Neural progenitor cell (in vitro differentiated cells): ENCODE measurements at regions not wholly inside any gene's neighbourhood (a gene's known extent, or its start where the extent isn't known, plus 50 kb on each side); places are given as distances from the start of the nearest gene placed in this dataset.

Experiments
- DNase-seq: peaks from one replicate; pipeline ENCODE4 v3.0.0-alpha.2; 2016; ENCODE audit warnings: low spot score
- H2AFZ ChIP-seq: fragments of 200-600 bp; sonication (generic); replicated peaks from 2 replicates; pipeline ENCODE4 v1.6.1; 2016; ENCODE audit warnings: antibody characterized with exemption
- H3F3A ChIP-seq: fragments of 200-600 bp; sonication (generic); 2 replicates; pipeline ENCODE4 v1.6.1; 2016; ENCODE audit warnings: antibody characterized with exemption, low read depth
- H3K27ac ChIP-seq: fragments of 200-600 bp; sonication (generic); 2 replicates; pipeline ENCODE4 v1.5.1; 2016; ENCODE audit warnings: mild to moderate bottlenecking
- H3K27me3 ChIP-seq: fragments of 200-600 bp; sonication (generic); 2 replicates; pipeline ENCODE4 v1.6.1; 2016; ENCODE audit warnings: mild to moderate bottlenecking, moderate library complexity
- H3K36me3 ChIP-seq: fragments of 200-600 bp; sonication (generic); 2 replicates; pipeline ENCODE4 v1.5.1; 2016
- H3K4me1 ChIP-seq: fragments of 200-600 bp; sonication (generic); 2 replicates; pipeline ENCODE4 v1.6.1; 2016; ENCODE audit warnings: mixed run types
- H3K4me2 ChIP-seq: fragments of 200-600 bp; sonication (generic); 2 replicates; pipeline ENCODE4 v1.6.1; 2016
- H3K4me3 ChIP-seq: fragments of 200-600 bp; sonication (generic); 2 replicates; pipeline ENCODE4 v1.5.1; 2016
- H3K79me2 ChIP-seq: fragments of 200-600 bp; sonication (generic); 2 replicates; pipeline ENCODE4 v1.6.1; 2016; ENCODE audit warnings: low read depth
- H3K9ac ChIP-seq: fragments of 200-600 bp; sonication (generic); 2 replicates; pipeline ENCODE4 v1.6.1; 2016
- H3K9me3 ChIP-seq: fragments of 200-600 bp; sonication (generic); 2 replicates; pipeline ENCODE4 v1.5.1; 2016; ENCODE audit warnings: low read depth
- H4K20me1 ChIP-seq: fragments of 200-600 bp; sonication (generic); 2 replicates; pipeline ENCODE4 v1.6.1; 2016; ENCODE audit warnings: low read depth
- H3K27ac Mint-ChIP-seq: 3 replicates; pipeline ENCODE4 v1.8.0; 2021; ENCODE audit warnings: mixed read lengths
- H3K27me3 Mint-ChIP-seq: 2 replicates; pipeline ENCODE4 v1.8.0; 2022; ENCODE audit warnings: low read depth, mild to moderate bottlenecking, inconsistent platforms, moderate library complexity, mixed read lengths; ENCODE audit not compliant: insufficient read depth
- H3K36me3 Mint-ChIP-seq: 3 replicates; pipeline ENCODE4 v1.8.0; 2021; ENCODE audit warnings: mixed read lengths
- H3K4me1 Mint-ChIP-seq: 3 replicates; pipeline ENCODE4 v1.8.0; 2021; ENCODE audit warnings: mixed read lengths
- H3K4me3 Mint-ChIP-seq: 3 replicates; pipeline ENCODE4 v1.8.0; 2021; ENCODE audit warnings: mild to moderate bottlenecking, moderate library complexity, mixed read lengths
- H3K9me3 Mint-ChIP-seq: 3 replicates; pipeline ENCODE4 v1.8.0; 2020; ENCODE audit warnings: mixed read lengths
- EZH2 ChIP-seq: fragments of 200-600 bp; sonication (generic); IDR thresholded peaks from 2 replicates; pipeline ENCODE4 v1.6.1; 2017; ENCODE audit warnings: antibody characterized with exemption, mild to moderate bottlenecking, moderate library complexity
- EZH2phosphoT487 ChIP-seq: fragments of 200-600 bp; sonication (generic); IDR thresholded peaks from 2 replicates; pipeline ENCODE4 v1.6.1; 2017; ENCODE audit warnings: antibody characterized with exemption
- TF ChIP-seq, protein P1 (sequence below): fragments of 200-600 bp; sonication (generic); IDR thresholded peaks from 2 replicates; pipeline ENCODE4 v1.5.1; 2017; ENCODE audit warnings: antibody characterized with exemption, mild to moderate bottlenecking

DNA sequence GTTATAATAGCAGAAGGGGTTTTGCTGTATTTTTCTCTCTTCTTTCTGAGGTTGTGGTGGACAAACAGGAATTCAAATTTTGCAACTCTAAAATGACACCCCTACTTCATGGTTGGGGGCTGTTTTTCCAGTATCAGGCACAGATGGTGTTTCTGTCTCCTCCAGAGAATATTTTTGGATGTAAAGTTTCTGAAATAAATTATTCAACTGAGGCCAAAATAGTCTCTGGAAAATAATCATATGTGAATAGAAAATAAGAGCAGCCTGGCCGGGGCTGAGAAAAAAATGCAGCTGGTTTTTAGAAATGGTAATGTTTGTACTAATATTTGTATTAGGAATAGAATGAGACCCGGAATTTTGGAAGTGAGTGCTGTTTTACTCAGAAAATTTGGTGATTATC, 121.3 kb upstream of the ADAMTS9 start:
- no peaks in the 10 kb centered on the region for H3K36me3 Mint-ChIP-seq
- H3K36me3 ChIP-seq: no peaks in the 10 kb centered on the region
- H3K9me3 ChIP-seq: no peaks in the 10 kb centered on the region
- no peaks in the 10 kb centered on the region for H3K9me3 Mint-ChIP-seq
- no peak overlapping the region for H3K9ac ChIP-seq
- DNase-seq: no peak
- H3K4me2 ChIP-seq: no peak overlapping the region
- H3K27me3 ChIP-seq: no peaks in the 10 kb centered on the region
- peaks cover 7% of the 10 kb centered on the region for H3K4me1 Mint-ChIP-seq
- no peaks in the 10 kb centered on the region for H3F3A ChIP-seq
- H3K27ac Mint-ChIP-seq: no peak overlapping the region
- no peaks in the 10 kb centered on the region for H4K20me1 ChIP-seq
- no peak overlapping the region for H3K4me3 ChIP-seq
- H3K27me3 Mint-ChIP-seq: peaks cover 2% of the 10 kb centered on the region
- H3K4me3 Mint-ChIP-seq: no peak overlapping the region
- no peak overlapping the region for H2AFZ ChIP-seq
- peaks cover under 1% of the 10 kb centered on the region for H3K4me1 ChIP-seq
- no peaks in the 10 kb centered on the region for H3K79me2 ChIP-seq
- no peak overlapping the region for H3K27ac ChIP-seq
- TF ChIP-seq, protein P1, sequence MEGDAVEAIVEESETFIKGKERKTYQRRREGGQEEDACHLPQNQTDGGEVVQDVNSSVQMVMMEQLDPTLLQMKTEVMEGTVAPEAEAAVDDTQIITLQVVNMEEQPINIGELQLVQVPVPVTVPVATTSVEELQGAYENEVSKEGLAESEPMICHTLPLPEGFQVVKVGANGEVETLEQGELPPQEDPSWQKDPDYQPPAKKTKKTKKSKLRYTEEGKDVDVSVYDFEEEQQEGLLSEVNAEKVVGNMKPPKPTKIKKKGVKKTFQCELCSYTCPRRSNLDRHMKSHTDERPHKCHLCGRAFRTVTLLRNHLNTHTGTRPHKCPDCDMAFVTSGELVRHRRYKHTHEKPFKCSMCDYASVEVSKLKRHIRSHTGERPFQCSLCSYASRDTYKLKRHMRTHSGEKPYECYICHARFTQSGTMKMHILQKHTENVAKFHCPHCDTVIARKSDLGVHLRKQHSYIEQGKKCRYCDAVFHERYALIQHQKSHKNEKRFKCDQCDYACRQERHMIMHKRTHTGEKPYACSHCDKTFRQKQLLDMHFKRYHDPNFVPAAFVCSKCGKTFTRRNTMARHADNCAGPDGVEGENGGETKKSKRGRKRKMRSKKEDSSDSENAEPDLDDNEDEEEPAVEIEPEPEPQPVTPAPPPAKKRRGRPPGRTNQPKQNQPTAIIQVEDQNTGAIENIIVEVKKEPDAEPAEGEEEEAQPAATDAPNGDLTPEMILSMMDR: no peak
- no peak for TF ChIP-seq EZH2phosphoT487
- no peak for TF ChIP-seq EZH2

DNA sequence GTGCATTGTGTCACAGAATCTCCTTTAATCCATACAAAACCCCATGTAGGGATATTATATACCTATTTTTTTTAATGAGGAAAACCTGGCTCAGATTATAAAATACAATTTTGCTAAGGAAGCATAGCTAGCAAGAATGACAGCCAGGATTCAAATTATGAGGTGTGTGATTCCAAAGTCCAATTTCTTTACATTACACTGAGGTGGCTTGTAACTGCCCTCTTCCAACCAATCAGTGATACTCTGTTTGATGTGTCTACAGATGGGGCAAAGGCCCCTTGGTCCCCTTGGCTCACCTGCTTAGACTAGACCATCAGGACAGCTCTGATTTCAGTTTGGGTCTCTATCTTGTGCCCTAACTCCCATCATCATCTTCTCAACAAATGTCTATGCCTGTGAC, 120.3 kb upstream of the ADAMTS9 start:
- H3K36me3 Mint-ChIP-seq: no peaks in the 10 kb centered on the region
- H3K4me1 Mint-ChIP-seq: no peaks in the 10 kb centered on the region
- no peaks in the 10 kb centered on the region for H4K20me1 ChIP-seq
- H3K9me3 Mint-ChIP-seq: no peaks in the 10 kb centered on the region
- no peak for DNase-seq
- TF ChIP-seq, protein P1: no peak
- TF ChIP-seq EZH2: no peak
- no peaks in the 10 kb centered on the region for H3K36me3 ChIP-seq
- no peak overlapping the region for H3K4me2 ChIP-seq
- no peak overlapping the region for H3K27ac ChIP-seq
- H3K27ac Mint-ChIP-seq: no peak overlapping the region
- H3K27me3 ChIP-seq: no peaks in the 10 kb centered on the region
- H3K27me3 Mint-ChIP-seq: peaks cover 2% of the 10 kb centered on the region
- H3F3A ChIP-seq: no peaks in the 10 kb centered on the region
- no peak overlapping the region for H3K9ac ChIP-seq
- H3K4me1 ChIP-seq: no peaks in the 10 kb centered on the region
- no peaks in the 10 kb centered on the region for H3K9me3 ChIP-seq
- no peak overlapping the region for H3K4me3 ChIP-seq
- H3K4me3 Mint-ChIP-seq: no peak overlapping the region
- H2AFZ ChIP-seq: no peak overlapping the region
- no peaks in the 10 kb centered on the region for H3K79me2 ChIP-seq

DNA sequence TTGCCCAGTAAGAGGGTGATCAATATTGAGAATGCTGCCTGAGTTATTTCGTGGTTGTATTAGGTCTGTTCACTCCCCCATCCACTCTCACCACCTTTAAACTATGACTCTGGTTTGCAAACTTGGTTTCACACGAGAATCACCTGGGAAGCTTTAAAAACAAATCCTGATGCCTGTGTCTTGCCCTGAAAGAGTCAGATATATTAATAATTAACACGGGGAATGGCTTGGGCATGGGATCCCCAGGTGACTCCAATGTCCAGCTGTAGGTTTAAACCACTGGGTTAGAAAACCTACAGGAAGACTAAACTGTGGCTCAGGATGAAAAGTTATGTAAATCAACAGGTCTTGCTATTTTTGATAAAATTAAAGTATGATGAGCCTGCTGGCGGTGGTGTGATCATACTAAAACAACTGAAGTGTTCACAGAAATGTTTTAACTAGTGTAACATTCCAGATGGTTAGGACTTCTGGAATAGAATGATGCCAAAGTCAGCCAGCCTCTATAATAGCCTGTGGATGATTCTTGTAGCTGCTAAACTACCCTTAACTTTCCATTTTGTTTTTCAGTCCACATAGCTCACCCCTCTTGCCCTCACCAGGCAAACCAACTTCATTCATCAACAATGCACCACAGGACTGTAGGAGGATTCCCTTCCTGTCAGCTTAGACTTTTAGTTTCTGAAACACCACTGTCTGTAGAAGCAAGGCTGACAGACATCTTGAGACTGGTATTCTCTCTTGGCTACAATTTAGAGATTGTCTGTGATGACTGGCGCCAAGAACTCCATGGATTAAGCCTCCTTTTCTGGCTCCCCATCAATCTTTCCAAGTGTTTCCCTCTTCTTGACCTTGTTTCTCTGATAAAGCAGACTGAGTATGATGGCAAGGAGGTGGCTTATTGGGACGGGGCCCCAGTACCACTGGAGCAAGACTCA, 119.1 kb upstream of the ADAMTS9 start:
- Histone ChIP-seq H3K36me3 (no peaks in the 10 kb centered on the region), H4K20me1 (no peaks in the 10 kb centered on the region), H3K9me3 (no peaks in the 10 kb centered on the region), H3K4me1 (no peaks in the 10 kb centered on the region), H3K4me2 (no peak overlapping the region), H3K27ac (no peak overlapping the region), H3F3A (no peaks in the 10 kb centered on the region), H3K79me2 (no peaks in the 10 kb centered on the region), H3K9ac (no peak overlapping the region), H2AFZ (no peak overlapping the region), H3K4me3 (no peak overlapping the region), H3K27me3 (no peaks in the 10 kb centered on the region)
- H3K36me3 Mint-ChIP-seq: no peaks in the 10 kb centered on the region
- H3K9me3 Mint-ChIP-seq: no peaks in the 10 kb centered on the region
- no peak for TF ChIP-seq EZH2
- TF ChIP-seq, protein P1: no peak
- no peak for TF ChIP-seq EZH2phosphoT487
- no peak overlapping the region for H3K4me3 Mint-ChIP-seq
- no peak for DNase-seq
- no peaks in the 10 kb centered on the region for H3K4me1 Mint-ChIP-seq
- H3K27me3 Mint-ChIP-seq: peaks cover 2% of the 10 kb centered on the region
- no peak overlapping the region for H3K27ac Mint-ChIP-seq
